Panc1 (cell line): ENCODE measurements at regions not wholly inside any gene's neighbourhood (a gene's known extent, or its start where the extent isn't known, plus 50 kb on each side); places are given as distances from the start of the nearest gene placed in this dataset.

Source experiments
- ATAC-seq: fragments of 200-7000 bp; cut with Tn5 transposase; 2 replicates; pipeline ENCODE4 v1.9.1; 2020; ENCODE audit warnings: mild to moderate bottlenecking, moderate library complexity
- BruUV-seq: library from RNA; stranded (reverse); fragments of 400-500 nt; replicated peaks from 2 replicates; lab custom pipeline; 2021; lab: Mats Ljungman, UMichigan
- CTCF ChIA-PET: fragments of 300-600 bp; sonication (Branson Sonifier 250); formaldehyde crosslinking; loops from one replicate; lab custom pipeline; 2022; ENCODE audit warnings: antibody characterized with exemption; lab: Charles Lee
- POLR2A ChIA-PET: fragments of 300-600 bp; sonication (Branson Sonifier 250); formaldehyde crosslinking; loops from one replicate; lab custom pipeline; 2022; ENCODE audit warnings: antibody characterized with exemption; lab: Charles Lee
- DNase-seq: peaks from one replicate; pipeline ENCODE4 v3.0.0-alpha.2; 2010; ENCODE audit warnings: low read depth, low spot score
- H3K27ac ChIP-seq: 2 replicates; pipeline ENCODE4 v1.5.1; 2011; ENCODE audit warnings: mild to moderate bottlenecking, low read length, inconsistent platforms
- H3K27me3 ChIP-seq: fragments of 200-500 bp; sonication (Bioruptor generic); 2 replicates; pipeline ENCODE4 v1.6.0; 2014; ENCODE audit warnings: low read length, inconsistent platforms; ENCODE audit not compliant: control insufficient read depth, insufficient read depth
- H3K36me3 ChIP-seq: fragments of 200-500 bp; sonication (Bioruptor generic); 2 replicates; pipeline ENCODE4 v1.5.1; 2014; ENCODE audit warnings: inconsistent platforms, mild to moderate bottlenecking, low read length, moderate library complexity; ENCODE audit not compliant: control insufficient read depth, insufficient read depth
- H3K4me1 ChIP-seq: 2 replicates; pipeline ENCODE4 v1.5.1; 2011; ENCODE audit warnings: inconsistent platforms, mild to moderate bottlenecking, low read length, moderate library complexity; ENCODE audit not compliant: control insufficient read depth, insufficient read depth
- H3K4me3 ChIP-seq, 2 experiments: 2 replicates each; pipeline ENCODE4 v1.5.1; 2011 to 2012; ENCODE audit warnings: low read depth in 2 of 2, low read length in 2 of 2, mild to moderate bottlenecking in 2 of 2, inconsistent platforms in 1 of 2, moderate library complexity in 1 of 2
- H3K9me3 ChIP-seq: fragments of 200-500 bp; sonication (Bioruptor generic); 2 replicates; pipeline ENCODE4 v1.5.1; 2014; ENCODE audit warnings: low read depth, mild to moderate bottlenecking, inconsistent platforms, low read length, moderate library complexity; ENCODE audit not compliant: control insufficient read depth, insufficient read depth
- CTCF ChIP-seq: fragments of 450-650 bp; IDR thresholded peaks from 2 replicates; pipeline ENCODE4 v1.5.1; 2017; ENCODE audit warnings: mild to moderate bottlenecking
- POLR2AphosphoS5 ChIP-seq: IDR thresholded peaks from 2 replicates; pipeline ENCODE4 v1.6.1; 2012; ENCODE audit warnings: mild to moderate bottlenecking, low read depth, low read length, moderate library complexity
- REST ChIP-seq, 2 experiments: IDR thresholded peaks; 2 replicates each; pipeline ENCODE4 v1.6.1; 2011 to 2012; ENCODE audit warnings: low read depth in 2 of 2, control low read depth in 1 of 2, low read length in 1 of 2, mild to moderate bottlenecking in 1 of 2, moderate library complexity in 1 of 2; ENCODE audit not compliant: insufficient read depth in 1 of 2
- SIN3A ChIP-seq: IDR thresholded peaks from 2 replicates; pipeline ENCODE4 v1.6.1; 2012; ENCODE audit warnings: low read depth, mild to moderate bottlenecking, low read length, moderate library complexity, borderline replicate concordance; ENCODE audit not compliant: insufficient read depth
- TCF7L2 ChIP-seq: IDR thresholded peaks from 2 replicates; pipeline ENCODE4 v1.6.1; 2011; ENCODE audit warnings: mild to moderate bottlenecking, low read depth, low read length, inconsistent platforms
- in situ Hi-C: cut with HindIII; loops from 2 replicates; pipeline ENCODE4 v1.10.0; 2016; ENCODE audit warnings: low sequenced_read_pairs, low pct_unique_long_range_greater_than_20kb
- intact Hi-C: fragments of 100-400 bp; cut with micrococcal nuclease; formaldehyde crosslinking; loops from one replicate; pipeline ENCODE4 v1.10.0; 2022; ENCODE audit not compliant: unreplicated experiment

- Histone ChIP-seq H3K9me3 (no peaks in the 10 kb centered on the region), H3K4me3 (no peak overlapping the region), H3K27ac (no peak overlapping the region), H3K36me3 (no peaks in the 10 kb centered on the region), H3K27me3 (no peaks in the 10 kb centered on the region), H3K4me1 (no peaks in the 10 kb centered on the region)
- ChIA-PET POLR2A (no interaction called here), CTCF (no interaction called here)
- in situ Hi-C loops = no loop called here
- no TSS peak for BruUV-seq
- intact Hi-C loops = no loop called here
- DNase-seq (no peak), ATAC-seq (no peak)
- TF ChIP-seq SIN3A (no peak), POLR2AphosphoS5 (no peak), REST (IDR thresholded peaks at IDR 0.05; ENCODE audit: insufficient read depth in 1 of 2, low read depth in 2 of 2, low read length in 1 of 2) (no peak), CTCF (no peak), TCF7L2 (no peak)
These were observed 141.3 kb upstream of the ZNF366 start for GRCh38 chr5:72648480-72648879.

- in situ Hi-C loops (no loop called here), intact Hi-C loops (no loop called here)
- no peak overlapping the region for H3K27ac ChIP-seq
- BruUV-seq = no TSS peak
- DNase-seq = no peak
- ChIA-PET CTCF (no interaction called here), POLR2A (no interaction called here)
- H3K9me3 ChIP-seq = no peaks in the 10 kb centered on the region
- no peak overlapping the region for H3K4me3 ChIP-seq
- no peak for ATAC-seq
- H3K36me3 ChIP-seq = no peaks in the 10 kb centered on the region
- H3K4me1 ChIP-seq = no peaks in the 10 kb centered on the region
- no peaks in the 10 kb centered on the region for H3K27me3 ChIP-seq
- TF ChIP-seq REST (IDR thresholded peaks at IDR 0.05; ENCODE audit: insufficient read depth in 1 of 2, low read depth in 2 of 2, low read length in 1 of 2) = no peak
- TF ChIP-seq SIN3A = no peak
- no peak for TF ChIP-seq CTCF
- no peak for TF ChIP-seq POLR2AphosphoS5
- TF ChIP-seq TCF7L2 = no peak
These were observed 140.6 kb upstream of the ZNF366 start for GRCh38 chr5:72647806-72648205.
